NT2/D1 (cell line): ENCODE measurements at regions not wholly inside any gene's neighbourhood (a gene's known extent, or its start where the extent isn't known, plus 50 kb on each side); places are given as distances from the start of the nearest gene placed in this dataset.

Experiments used
- SUZ12 ChIP-seq: IDR thresholded peaks from 2 replicates; pipeline ENCODE4 v1.6.1; 2011; ENCODE audit not compliant: insufficient read length, insufficient read depth; ENCODE audit errors: extremely low read depth
- YY1 ChIP-seq: IDR thresholded peaks from 2 replicates; pipeline ENCODE4 v1.6.1; 2011; ENCODE audit not compliant: insufficient read length, insufficient read depth
- ZNF274 ChIP-seq: IDR thresholded peaks from 2 replicates; pipeline ENCODE4 v1.6.1; 2011; ENCODE audit warnings: mild to moderate bottlenecking, low read depth, low read length

GRCh38 chr14:100988411-100988900 lies 84.9 kb upstream of the RTL1 start:
- no peak for TF ChIP-seq SUZ12
- no peak for TF ChIP-seq ZNF274
- no peak for TF ChIP-seq YY1
